PC-9 (cell line): ENCODE measurements at regions not wholly inside any gene's neighbourhood (a gene's known extent, or its start where the extent isn't known, plus 50 kb on each side); places are given as distances from the start of the nearest gene placed in this dataset.

Experiments used
- BruUV-seq: library from RNA; stranded (reverse); fragments of 400-500 nt; replicated peaks from 2 replicates; lab custom pipeline; 2021; lab: Mats Ljungman, UMichigan
- CTCF ChIA-PET: fragments of 300-600 bp; sonication (Branson Sonifier 250); formaldehyde crosslinking; loops from one replicate; lab custom pipeline; 2022; ENCODE audit warnings: antibody characterized with exemption; lab: Charles Lee
- POLR2A ChIA-PET: fragments of 300-600 bp; sonication (Branson Sonifier 250); formaldehyde crosslinking; loops from one replicate; lab custom pipeline; 2022; ENCODE audit warnings: antibody characterized with exemption; ENCODE audit not compliant: unreplicated experiment; lab: Charles Lee
- DNase-seq, 2 experiments: peaks; one replicate each; pipeline versions ENCODE4 v3.0.0 to v3.0.0-alpha.2; 2015 to 2022; ENCODE audit warnings: mixed read lengths in 1 of 2
- H2AFZ ChIP-seq: fragments of 200-600 bp; sonication (generic); 2 replicates; pipeline ENCODE4 v1.8.1; 2017; ENCODE audit warnings: antibody characterized with exemption
- H3F3A ChIP-seq: fragments of 200-600 bp; sonication (generic); 2 replicates; pipeline ENCODE4 v1.8.1; 2017; ENCODE audit warnings: antibody characterized with exemption, mild to moderate bottlenecking, low read depth; ENCODE audit not compliant: insufficient read depth
- H3K27ac ChIP-seq: fragments of 200-600 bp; sonication (generic); 2 replicates; pipeline ENCODE4 v1.6.1; 2016; ENCODE audit warnings: mixed run types
- H3K27me3 ChIP-seq: fragments of 200-600 bp; sonication (generic); 2 replicates; pipeline ENCODE4 v1.6.1; 2016; ENCODE audit warnings: low read depth, mixed run types; ENCODE audit not compliant: insufficient read depth
- H3K36me3 ChIP-seq: fragments of 200-600 bp; sonication (generic); 2 replicates; pipeline ENCODE4 v1.6.1; 2016; ENCODE audit warnings: low read depth, mixed run types
- H3K4me1 ChIP-seq: fragments of 200-600 bp; sonication (generic); replicated peaks from 2 replicates; pipeline ENCODE4 v1.6.1; 2016; ENCODE audit warnings: mixed run types; ENCODE audit not compliant: insufficient read depth
- H3K4me2 ChIP-seq: fragments of 200-600 bp; sonication (generic); 2 replicates; pipeline ENCODE4 v1.6.1; 2017; ENCODE audit warnings: mixed run types
- H3K4me3 ChIP-seq: fragments of 200-600 bp; sonication (generic); 2 replicates; pipeline ENCODE4 v1.6.1; 2016; ENCODE audit warnings: mixed run types
- H3K79me2 ChIP-seq: fragments of 200-600 bp; sonication (generic); 2 replicates; pipeline ENCODE4 v1.6.1; 2017; ENCODE audit warnings: low read depth, mixed run types
- H3K9me2 ChIP-seq: fragments of 200-600 bp; sonication (generic); 2 replicates; pipeline ENCODE4 v1.8.1; 2017; ENCODE audit warnings: mild to moderate bottlenecking; ENCODE audit not compliant: insufficient read depth
- H3K9me3 ChIP-seq: fragments of 200-600 bp; sonication (generic); 2 replicates; pipeline ENCODE4 v1.8.1; 2016; ENCODE audit warnings: low read depth; ENCODE audit not compliant: insufficient read depth
- H4K20me1 ChIP-seq: fragments of 200-600 bp; sonication (generic); 2 replicates; pipeline ENCODE4 v1.8.1; 2017; ENCODE audit not compliant: insufficient read depth
- CTCF ChIP-seq: fragments of 200-600 bp; sonication (generic); conservative IDR thresholded peaks from 2 replicates; pipeline ENCODE4 v1.6.1; 2017; ENCODE audit warnings: mixed run types, antibody characterized with exemption, mild to moderate bottlenecking, moderate library complexity
- EZH2 ChIP-seq: fragments of 200-600 bp; sonication (generic); IDR thresholded peaks from 2 replicates; pipeline ENCODE4 v1.8.0; 2017; ENCODE audit warnings: antibody characterized with exemption, low read depth
- intact Hi-C: fragments of 100-400 bp; cut with micrococcal nuclease; formaldehyde crosslinking; loops from one replicate; pipeline ENCODE4 v1.10.0; 2022; ENCODE audit not compliant: unreplicated experiment

GRCh38 chr10:120700426-120700825, 150.7 kb upstream of the WDR11 start:
- H3K4me3 ChIP-seq: no peak overlapping the region
- H3K36me3 ChIP-seq: no peaks in the 10 kb centered on the region
- no peaks in the 10 kb centered on the region for H3K9me3 ChIP-seq
- H3F3A ChIP-seq: no peaks in the 10 kb centered on the region
- ChIA-PET POLR2A (no interaction called here), CTCF (no interaction called here)
- no peaks in the 10 kb centered on the region for H3K9me2 ChIP-seq
- H3K4me1 ChIP-seq: no peaks in the 10 kb centered on the region
- DNase-seq: no peak
- no peak overlapping the region for H3K27ac ChIP-seq
- H4K20me1 ChIP-seq: no peaks in the 10 kb centered on the region
- H3K4me2 ChIP-seq: no peak overlapping the region
- peaks cover 6% of the 10 kb centered on the region; the same call in 1 of the 2 replicates for H3K27me3 ChIP-seq
- no peaks in the 10 kb centered on the region for H3K79me2 ChIP-seq
- no TSS peak for BruUV-seq
- no peak overlapping the region for H2AFZ ChIP-seq
- TF ChIP-seq CTCF (no peak), EZH2 (no peak)
- intact Hi-C loops: no loop called here

GRCh38 chr10:120701381-120701780, 149.8 kb upstream of the WDR11 start:
- CTCF ChIA-PET: no interaction called here
- no peak for DNase-seq
- H3K36me3 ChIP-seq: no peaks in the 10 kb centered on the region
- no peaks in the 10 kb centered on the region for H4K20me1 ChIP-seq
- H3K9me2 ChIP-seq: no peaks in the 10 kb centered on the region
- no peaks in the 10 kb centered on the region for H3K4me1 ChIP-seq
- POLR2A ChIA-PET: no interaction called here
- intact Hi-C loops: no loop called here
- H3K79me2 ChIP-seq: no peaks in the 10 kb centered on the region
- H3K4me2 ChIP-seq: no peak overlapping the region
- no peak overlapping the region for H2AFZ ChIP-seq
- no peak overlapping the region for H3K27ac ChIP-seq
- peaks cover 7% of the 10 kb centered on the region; the same call in 1 of the 2 replicates for H3K27me3 ChIP-seq
- H3K9me3 ChIP-seq: no peaks in the 10 kb centered on the region
- no peaks in the 10 kb centered on the region for H3F3A ChIP-seq
- no peak overlapping the region for H3K4me3 ChIP-seq
- TF ChIP-seq CTCF: no peak
- BruUV-seq: no TSS peak

GRCh38 chr10:120702032-120702431, 149.1 kb upstream of the WDR11 start:
- H3K27ac ChIP-seq: no peak overlapping the region
- no peak overlapping the region for H2AFZ ChIP-seq
- H3K4me2 ChIP-seq: no peak overlapping the region
- H3K79me2 ChIP-seq: no peaks in the 10 kb centered on the region
- no peak for DNase-seq
- TF ChIP-seq CTCF (no peak), EZH2 (no peak)
- no peaks in the 10 kb centered on the region for H3K9me3 ChIP-seq
- no peaks in the 10 kb centered on the region for H4K20me1 ChIP-seq
- intact Hi-C loops: no loop called here
- no peaks in the 10 kb centered on the region for H3F3A ChIP-seq
- peaks cover 7% of the 10 kb centered on the region; the same call in 1 of the 2 replicates for H3K27me3 ChIP-seq
- ChIA-PET POLR2A (no interaction called here), CTCF (no interaction called here)
- no TSS peak for BruUV-seq
- H3K4me3 ChIP-seq: no peak overlapping the region
- H3K9me2 ChIP-seq: no peaks in the 10 kb centered on the region
- no peaks in the 10 kb centered on the region for H3K4me1 ChIP-seq
- H3K36me3 ChIP-seq: no peaks in the 10 kb centered on the region
